ENCODE measurements at regions not wholly inside any gene's neighbourhood (a gene's known extent, or its start where the extent isn't known, plus 50 kb on each side); places are given as distances from the start of the nearest gene placed in this dataset.

DNA sequence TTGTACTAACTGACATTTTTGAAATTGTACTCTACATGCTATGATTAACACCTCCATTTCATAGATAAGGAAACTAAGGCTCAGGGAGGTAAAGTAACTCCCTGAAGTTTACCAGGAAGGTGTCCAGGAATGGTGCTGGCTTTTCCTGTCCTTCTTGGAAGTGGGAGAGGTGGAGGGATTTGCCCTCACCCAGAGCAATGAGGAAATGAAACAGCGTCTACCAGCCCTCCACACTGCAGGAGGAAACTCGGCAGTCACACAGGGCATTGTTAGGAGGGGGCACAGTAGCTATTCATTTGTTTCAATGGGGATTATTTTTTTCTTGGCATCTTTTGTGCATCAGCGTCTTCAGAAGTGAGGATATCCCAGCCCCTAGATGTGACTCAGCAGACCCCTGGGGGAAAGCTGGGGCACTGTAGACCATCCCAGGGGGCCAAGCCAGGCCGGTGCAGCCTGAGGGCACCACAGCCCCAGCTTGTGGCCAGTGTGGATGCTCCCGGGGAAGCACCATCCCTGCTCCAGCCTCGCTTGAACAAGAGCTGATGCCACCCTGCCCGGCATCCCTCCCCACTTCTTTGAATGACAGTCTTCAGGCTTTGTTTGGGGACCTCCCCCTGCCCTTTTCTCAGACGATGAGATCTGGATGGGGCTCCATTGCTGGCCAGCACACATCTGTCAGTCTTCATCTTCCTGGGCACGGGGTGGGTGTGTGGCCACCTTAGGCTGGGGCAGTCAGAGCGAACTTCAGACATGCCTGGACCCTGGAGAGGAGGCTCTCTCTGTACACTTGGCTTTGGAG, 224.4 kb upstream of the PMEPA1 start:
- TF ChIP-seq, protein P1, sequence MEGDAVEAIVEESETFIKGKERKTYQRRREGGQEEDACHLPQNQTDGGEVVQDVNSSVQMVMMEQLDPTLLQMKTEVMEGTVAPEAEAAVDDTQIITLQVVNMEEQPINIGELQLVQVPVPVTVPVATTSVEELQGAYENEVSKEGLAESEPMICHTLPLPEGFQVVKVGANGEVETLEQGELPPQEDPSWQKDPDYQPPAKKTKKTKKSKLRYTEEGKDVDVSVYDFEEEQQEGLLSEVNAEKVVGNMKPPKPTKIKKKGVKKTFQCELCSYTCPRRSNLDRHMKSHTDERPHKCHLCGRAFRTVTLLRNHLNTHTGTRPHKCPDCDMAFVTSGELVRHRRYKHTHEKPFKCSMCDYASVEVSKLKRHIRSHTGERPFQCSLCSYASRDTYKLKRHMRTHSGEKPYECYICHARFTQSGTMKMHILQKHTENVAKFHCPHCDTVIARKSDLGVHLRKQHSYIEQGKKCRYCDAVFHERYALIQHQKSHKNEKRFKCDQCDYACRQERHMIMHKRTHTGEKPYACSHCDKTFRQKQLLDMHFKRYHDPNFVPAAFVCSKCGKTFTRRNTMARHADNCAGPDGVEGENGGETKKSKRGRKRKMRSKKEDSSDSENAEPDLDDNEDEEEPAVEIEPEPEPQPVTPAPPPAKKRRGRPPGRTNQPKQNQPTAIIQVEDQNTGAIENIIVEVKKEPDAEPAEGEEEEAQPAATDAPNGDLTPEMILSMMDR (IDR thresholded peaks at IDR 0.05), result no peak
- TF ChIP-seq POLR2A (IDR thresholded peaks at IDR 0.05), result no peak
